H1 (cell line): ENCODE measurements at regions not wholly inside any gene's neighbourhood (a gene's known extent, or its start where the extent isn't known, plus 50 kb on each side); places are given as distances from the start of the nearest gene placed in this dataset.

Source experiments
- GTF2F1 ChIP-seq: IDR thresholded peaks from 2 replicates; pipeline ENCODE4 v1.6.1; 2012; ENCODE audit warnings: low read depth, low read length, improper control_type of control experiment, borderline replicate concordance
- TF ChIP-seq, protein P1 (sequence below): fragments of 300-600 bp; sonication (generic); IDR thresholded peaks from 2 replicates; pipeline ENCODE4 v1.7.1; 2012; ENCODE audit warnings: low read length, moderate library complexity, mild to moderate bottlenecking, inconsistent platforms; ENCODE audit not compliant: insufficient replicate concordance
- TF ChIP-seq, protein P2 (sequence below): IDR thresholded peaks from 2 replicates; pipeline ENCODE4 v1.6.1; 2012; ENCODE audit warnings: inconsistent platforms

DNA sequence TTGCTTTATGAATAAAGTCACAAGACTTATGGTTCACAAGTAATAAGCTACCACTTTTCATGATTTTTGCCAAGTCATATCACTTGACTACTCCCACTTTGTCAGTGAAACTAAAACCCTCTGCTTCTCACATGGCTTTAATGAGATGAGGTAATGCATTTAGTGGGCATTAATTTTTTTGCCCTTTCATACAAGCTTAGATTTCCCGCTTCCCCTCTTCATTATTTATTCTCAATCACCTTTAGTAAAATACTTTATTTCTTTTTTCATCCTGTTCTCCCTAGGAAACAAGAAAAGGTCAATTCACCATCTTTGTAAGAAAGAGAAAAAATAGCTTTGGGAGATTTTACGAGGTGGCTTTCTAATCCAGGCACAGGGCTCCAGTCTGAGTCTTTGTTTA lies 109.6 kb upstream of the STARD3NL start (continued):
- TF ChIP-seq, protein P1, sequence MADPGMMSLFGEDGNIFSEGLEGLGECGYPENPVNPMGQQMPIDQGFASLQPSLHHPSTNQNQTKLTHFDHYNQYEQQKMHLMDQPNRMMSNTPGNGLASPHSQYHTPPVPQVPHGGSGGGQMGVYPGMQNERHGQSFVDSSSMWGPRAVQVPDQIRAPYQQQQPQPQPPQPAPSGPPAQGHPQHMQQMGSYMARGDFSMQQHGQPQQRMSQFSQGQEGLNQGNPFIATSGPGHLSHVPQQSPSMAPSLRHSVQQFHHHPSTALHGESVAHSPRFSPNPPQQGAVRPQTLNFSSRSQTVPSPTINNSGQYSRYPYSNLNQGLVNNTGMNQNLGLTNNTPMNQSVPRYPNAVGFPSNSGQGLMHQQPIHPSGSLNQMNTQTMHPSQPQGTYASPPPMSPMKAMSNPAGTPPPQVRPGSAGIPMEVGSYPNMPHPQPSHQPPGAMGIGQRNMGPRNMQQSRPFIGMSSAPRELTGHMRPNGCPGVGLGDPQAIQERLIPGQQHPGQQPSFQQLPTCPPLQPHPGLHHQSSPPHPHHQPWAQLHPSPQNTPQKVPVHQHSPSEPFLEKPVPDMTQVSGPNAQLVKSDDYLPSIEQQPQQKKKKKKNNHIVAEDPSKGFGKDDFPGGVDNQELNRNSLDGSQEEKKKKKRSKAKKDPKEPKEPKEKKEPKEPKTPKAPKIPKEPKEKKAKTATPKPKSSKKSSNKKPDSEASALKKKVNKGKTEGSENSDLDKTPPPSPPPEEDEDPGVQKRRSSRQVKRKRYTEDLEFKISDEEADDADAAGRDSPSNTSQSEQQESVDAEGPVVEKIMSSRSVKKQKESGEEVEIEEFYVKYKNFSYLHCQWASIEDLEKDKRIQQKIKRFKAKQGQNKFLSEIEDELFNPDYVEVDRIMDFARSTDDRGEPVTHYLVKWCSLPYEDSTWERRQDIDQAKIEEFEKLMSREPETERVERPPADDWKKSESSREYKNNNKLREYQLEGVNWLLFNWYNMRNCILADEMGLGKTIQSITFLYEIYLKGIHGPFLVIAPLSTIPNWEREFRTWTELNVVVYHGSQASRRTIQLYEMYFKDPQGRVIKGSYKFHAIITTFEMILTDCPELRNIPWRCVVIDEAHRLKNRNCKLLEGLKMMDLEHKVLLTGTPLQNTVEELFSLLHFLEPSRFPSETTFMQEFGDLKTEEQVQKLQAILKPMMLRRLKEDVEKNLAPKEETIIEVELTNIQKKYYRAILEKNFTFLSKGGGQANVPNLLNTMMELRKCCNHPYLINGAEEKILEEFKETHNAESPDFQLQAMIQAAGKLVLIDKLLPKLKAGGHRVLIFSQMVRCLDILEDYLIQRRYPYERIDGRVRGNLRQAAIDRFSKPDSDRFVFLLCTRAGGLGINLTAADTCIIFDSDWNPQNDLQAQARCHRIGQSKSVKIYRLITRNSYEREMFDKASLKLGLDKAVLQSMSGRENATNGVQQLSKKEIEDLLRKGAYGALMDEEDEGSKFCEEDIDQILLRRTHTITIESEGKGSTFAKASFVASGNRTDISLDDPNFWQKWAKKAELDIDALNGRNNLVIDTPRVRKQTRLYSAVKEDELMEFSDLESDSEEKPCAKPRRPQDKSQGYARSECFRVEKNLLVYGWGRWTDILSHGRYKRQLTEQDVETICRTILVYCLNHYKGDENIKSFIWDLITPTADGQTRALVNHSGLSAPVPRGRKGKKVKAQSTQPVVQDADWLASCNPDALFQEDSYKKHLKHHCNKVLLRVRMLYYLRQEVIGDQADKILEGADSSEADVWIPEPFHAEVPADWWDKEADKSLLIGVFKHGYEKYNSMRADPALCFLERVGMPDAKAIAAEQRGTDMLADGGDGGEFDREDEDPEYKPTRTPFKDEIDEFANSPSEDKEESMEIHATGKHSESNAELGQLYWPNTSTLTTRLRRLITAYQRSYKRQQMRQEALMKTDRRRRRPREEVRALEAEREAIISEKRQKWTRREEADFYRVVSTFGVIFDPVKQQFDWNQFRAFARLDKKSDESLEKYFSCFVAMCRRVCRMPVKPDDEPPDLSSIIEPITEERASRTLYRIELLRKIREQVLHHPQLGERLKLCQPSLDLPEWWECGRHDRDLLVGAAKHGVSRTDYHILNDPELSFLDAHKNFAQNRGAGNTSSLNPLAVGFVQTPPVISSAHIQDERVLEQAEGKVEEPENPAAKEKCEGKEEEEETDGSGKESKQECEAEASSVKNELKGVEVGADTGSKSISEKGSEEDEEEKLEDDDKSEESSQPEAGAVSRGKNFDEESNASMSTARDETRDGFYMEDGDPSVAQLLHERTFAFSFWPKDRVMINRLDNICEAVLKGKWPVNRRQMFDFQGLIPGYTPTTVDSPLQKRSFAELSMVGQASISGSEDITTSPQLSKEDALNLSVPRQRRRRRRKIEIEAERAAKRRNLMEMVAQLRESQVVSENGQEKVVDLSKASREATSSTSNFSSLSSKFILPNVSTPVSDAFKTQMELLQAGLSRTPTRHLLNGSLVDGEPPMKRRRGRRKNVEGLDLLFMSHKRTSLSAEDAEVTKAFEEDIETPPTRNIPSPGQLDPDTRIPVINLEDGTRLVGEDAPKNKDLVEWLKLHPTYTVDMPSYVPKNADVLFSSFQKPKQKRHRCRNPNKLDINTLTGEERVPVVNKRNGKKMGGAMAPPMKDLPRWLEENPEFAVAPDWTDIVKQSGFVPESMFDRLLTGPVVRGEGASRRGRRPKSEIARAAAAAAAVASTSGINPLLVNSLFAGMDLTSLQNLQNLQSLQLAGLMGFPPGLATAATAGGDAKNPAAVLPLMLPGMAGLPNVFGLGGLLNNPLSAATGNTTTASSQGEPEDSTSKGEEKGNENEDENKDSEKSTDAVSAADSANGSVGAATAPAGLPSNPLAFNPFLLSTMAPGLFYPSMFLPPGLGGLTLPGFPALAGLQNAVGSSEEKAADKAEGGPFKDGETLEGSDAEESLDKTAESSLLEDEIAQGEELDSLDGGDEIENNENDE: no peak
- TF ChIP-seq, protein P2, sequence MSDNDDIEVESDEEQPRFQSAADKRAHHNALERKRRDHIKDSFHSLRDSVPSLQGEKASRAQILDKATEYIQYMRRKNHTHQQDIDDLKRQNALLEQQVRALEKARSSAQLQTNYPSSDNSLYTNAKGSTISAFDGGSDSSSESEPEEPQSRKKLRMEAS: no peak
- no peak for TF ChIP-seq GTF2F1
